ENCODE measurements at regions not wholly inside any gene's neighbourhood (a gene's known extent, or its start where the extent isn't known, plus 50 kb on each side); places are given as distances from the start of the nearest gene placed in this dataset.
A peak's percentile ranks its signal among the peaks of the same experiment; 100 is the strongest.
"Not testable (repeated sequence)": the region's sequence is repeated elsewhere in the genome, so short reads cannot be mapped to it uniquely, and the experiment has no call there.

- no peak for DNase-seq
These were observed 768.6 kb downstream of the ZPLD1 start for GRCh38 chr3:103203441-103203840.

GRCh38 chr3:103210583-103210982 is 775.8 kb downstream of the ZPLD1 start:
- DNase-seq = no peak

- DNase-seq = no peak
These were observed 783.3 kb downstream of the ZPLD1 start for GRCh38 chr3:103218146-103218545.

- DNase-seq = no peak
These were observed 784.0 kb downstream of the ZPLD1 start for GRCh38 chr3:103218793-103219192.

- DNase-seq = no peak
These were observed 792.8 kb downstream of the ZPLD1 start for GRCh38 chr3:103227651-103228050.

- DNase-seq = no peak
These were observed 812.6 kb downstream of the ZPLD1 start for GRCh38 chr3:103247459-103247858.

- not testable (repeated sequence) for DNase-seq
These were observed 820.0 kb downstream of the ZPLD1 start for GRCh38 chr3:103254827-103255226.

GRCh38 chr3:103269287-103269686 is 834.5 kb downstream of the ZPLD1 start:
- no peak for DNase-seq

- DNase-seq = no peak
These were observed 836.8 kb downstream of the ZPLD1 start for GRCh38 chr3:103271575-103271974.

GRCh38 chr3:103295974-103296570 is 861.3 kb downstream of the ZPLD1 start:
- peak; percentile 6 for DNase-seq

GRCh38 chr3:103297502-103297901 is 862.7 kb downstream of the ZPLD1 start:
- not testable (repeated sequence) for DNase-seq

GRCh38 chr3:103306104-103306503 is 871.3 kb downstream of the ZPLD1 start:
- no peak for DNase-seq

- peak; percentile 9 for DNase-seq
These were observed 874.1 kb downstream of the ZPLD1 start for GRCh38 chr3:103308921-103309320.

- no peak for DNase-seq
These were observed 885.1 kb downstream of the ZPLD1 start for GRCh38 chr3:103319912-103320311.

- DNase-seq = peak; percentile 87
These were observed 902.5 kb downstream of the ZPLD1 start for GRCh38 chr3:103337179-103337845.

GRCh38 chr3:103341078-103341606 is 906.3 kb downstream of the ZPLD1 start:
- DNase-seq = no peak

GRCh38 chr3:103342205-103342731 is 907.5 kb downstream of the ZPLD1 start:
- no peak for DNase-seq

- no peak for DNase-seq
These were observed 914.9 kb downstream of the ZPLD1 start for GRCh38 chr3:103349760-103350159.

GRCh38 chr3:103365467-103365866 is 930.7 kb downstream of the ZPLD1 start:
- no peak for DNase-seq

- DNase-seq = no peak
These were observed 932.7 kb downstream of the ZPLD1 start for GRCh38 chr3:103367481-103367880.

- no peak for DNase-seq
These were observed 936.6 kb downstream of the ZPLD1 start for GRCh38 chr3:103371411-103371810.

GRCh38 chr3:103372031-103372430 is 937.2 kb downstream of the ZPLD1 start:
- no peak for DNase-seq

GRCh38 chr3:103380391-103380790 is 945.6 kb downstream of the ZPLD1 start:
- no peak for DNase-seq

Data from NCI-H1436 (cell line).